ENCODE measurements at regions not wholly inside any gene's neighbourhood (a gene's known extent, or its start where the extent isn't known, plus 50 kb on each side); places are given as distances from the start of the nearest gene placed in this dataset.

DNA sequence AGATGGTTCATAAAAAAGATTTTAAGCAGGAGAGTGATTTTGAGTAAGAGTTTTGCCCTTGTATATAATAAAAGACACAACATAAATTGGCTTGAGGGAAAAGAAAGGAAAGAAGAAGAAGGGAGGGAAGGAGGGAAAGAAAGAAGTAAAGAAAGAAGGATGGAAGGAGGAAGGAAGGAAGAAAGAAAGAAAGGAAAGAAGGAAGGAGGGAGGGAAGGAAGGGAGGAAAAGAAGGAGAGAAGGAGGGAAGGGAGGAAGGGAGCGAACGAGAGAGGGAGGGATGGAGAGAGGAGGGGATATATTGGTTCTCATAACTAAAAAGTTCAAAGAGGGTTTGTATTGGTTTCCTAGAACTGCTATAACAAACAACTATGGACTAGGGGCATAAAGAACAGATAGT lies 62.2 kb upstream of the PAX7 start:
- Mint-ChIP-seq H3K9me3 (ENCODE audit: unreplicated experiment) (no peaks in the 10 kb centered on the region), H3K4me1 (ENCODE audit: low read depth, unreplicated experiment) (peaks cover 12% of the 10 kb centered on the region), H3K4me3 (ENCODE audit: unreplicated experiment) (no peak overlapping the region), H3K36me3 (ENCODE audit: unreplicated experiment) (no peaks in the 10 kb centered on the region), H3K27ac (ENCODE audit: unreplicated experiment) (no peak overlapping the region), H3K27me3 (ENCODE audit: unreplicated experiment) (peaks cover 3% of the 10 kb centered on the region)
- no peak for DNase-seq
- TF ChIP-seq, protein P1, sequence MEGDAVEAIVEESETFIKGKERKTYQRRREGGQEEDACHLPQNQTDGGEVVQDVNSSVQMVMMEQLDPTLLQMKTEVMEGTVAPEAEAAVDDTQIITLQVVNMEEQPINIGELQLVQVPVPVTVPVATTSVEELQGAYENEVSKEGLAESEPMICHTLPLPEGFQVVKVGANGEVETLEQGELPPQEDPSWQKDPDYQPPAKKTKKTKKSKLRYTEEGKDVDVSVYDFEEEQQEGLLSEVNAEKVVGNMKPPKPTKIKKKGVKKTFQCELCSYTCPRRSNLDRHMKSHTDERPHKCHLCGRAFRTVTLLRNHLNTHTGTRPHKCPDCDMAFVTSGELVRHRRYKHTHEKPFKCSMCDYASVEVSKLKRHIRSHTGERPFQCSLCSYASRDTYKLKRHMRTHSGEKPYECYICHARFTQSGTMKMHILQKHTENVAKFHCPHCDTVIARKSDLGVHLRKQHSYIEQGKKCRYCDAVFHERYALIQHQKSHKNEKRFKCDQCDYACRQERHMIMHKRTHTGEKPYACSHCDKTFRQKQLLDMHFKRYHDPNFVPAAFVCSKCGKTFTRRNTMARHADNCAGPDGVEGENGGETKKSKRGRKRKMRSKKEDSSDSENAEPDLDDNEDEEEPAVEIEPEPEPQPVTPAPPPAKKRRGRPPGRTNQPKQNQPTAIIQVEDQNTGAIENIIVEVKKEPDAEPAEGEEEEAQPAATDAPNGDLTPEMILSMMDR (IDR thresholded peaks at IDR 0.05; ENCODE audit: partially characterized antibody, unreplicated experiment) = no peak

DNA sequence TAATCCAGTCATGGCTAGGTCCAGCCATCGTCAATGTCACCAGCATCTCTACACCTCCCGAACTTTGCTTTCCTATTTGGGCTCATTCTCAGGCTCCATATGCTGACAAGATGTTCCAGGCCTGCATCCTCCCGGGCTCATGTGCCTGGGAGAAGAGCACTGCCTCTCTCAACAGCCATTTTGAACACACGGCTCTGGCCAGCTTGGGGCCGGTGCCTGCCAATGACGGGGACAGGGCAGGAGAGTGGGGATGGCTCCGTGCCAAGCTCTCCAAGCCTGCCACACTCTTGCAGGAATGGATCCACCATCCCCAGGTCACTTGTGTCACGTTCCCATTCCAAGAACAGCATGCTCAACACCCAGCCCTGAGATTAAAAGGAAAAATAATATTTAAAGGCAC lies 61.4 kb upstream of the PAX7 start:
- H3K36me3 Mint-ChIP-seq (ENCODE audit: unreplicated experiment) = no peaks in the 10 kb centered on the region
- TF ChIP-seq, protein P1 (IDR thresholded peaks at IDR 0.05; ENCODE audit: partially characterized antibody, unreplicated experiment) = no peak
- H3K27ac Mint-ChIP-seq (ENCODE audit: unreplicated experiment) = no peak overlapping the region
- no peak for DNase-seq
- peaks cover 12% of the 10 kb centered on the region for H3K4me1 Mint-ChIP-seq (ENCODE audit: low read depth, unreplicated experiment)
- no peak overlapping the region for H3K4me3 Mint-ChIP-seq (ENCODE audit: unreplicated experiment)
- H3K9me3 Mint-ChIP-seq (ENCODE audit: unreplicated experiment) = no peaks in the 10 kb centered on the region
- H3K27me3 Mint-ChIP-seq (ENCODE audit: unreplicated experiment) = peaks cover 3% of the 10 kb centered on the region

DNA sequence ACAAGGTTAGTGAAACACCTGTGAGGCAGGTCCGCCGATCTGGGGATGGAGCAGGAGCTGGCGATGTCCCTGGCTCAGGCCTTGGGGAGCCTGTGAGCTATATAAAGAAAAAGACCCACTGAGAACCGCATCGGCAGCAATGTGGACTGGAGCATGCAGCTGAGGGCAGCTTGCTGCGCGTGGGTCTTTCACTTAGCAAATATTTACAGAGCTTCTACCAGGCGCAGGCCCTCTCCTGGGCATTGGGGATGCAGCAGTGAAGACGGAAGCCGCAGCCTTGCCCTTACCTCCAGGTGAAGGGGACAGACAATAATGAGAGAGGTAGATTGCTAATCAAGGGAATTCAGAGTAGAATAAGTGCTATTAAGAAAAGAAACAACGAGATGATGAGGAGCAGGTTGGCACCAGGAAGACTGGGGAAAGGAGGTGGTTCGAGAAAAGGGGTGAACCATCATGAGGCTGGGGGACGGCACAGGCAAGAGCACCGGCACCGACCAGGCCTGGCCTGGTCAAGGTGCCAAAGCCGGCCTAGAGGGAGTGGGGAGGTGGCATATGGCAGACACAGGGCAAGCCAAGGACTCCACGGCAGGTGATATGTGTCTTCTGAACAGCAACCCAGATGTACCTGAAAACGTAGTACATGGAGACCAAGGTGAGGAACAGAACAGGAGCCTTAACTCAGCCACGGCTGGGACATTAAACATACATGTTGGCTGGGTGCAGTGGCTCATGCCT lies 60.7 kb upstream of the PAX7 start:
- H3K27me3 Mint-ChIP-seq (ENCODE audit: unreplicated experiment) = peaks cover 3% of the 10 kb centered on the region
- H3K4me1 Mint-ChIP-seq (ENCODE audit: low read depth, unreplicated experiment) = peaks cover 12% of the 10 kb centered on the region
- DNase-seq = no peak
- H3K27ac Mint-ChIP-seq (ENCODE audit: unreplicated experiment) = no peak overlapping the region
- TF ChIP-seq, protein P1 (IDR thresholded peaks at IDR 0.05; ENCODE audit: partially characterized antibody, unreplicated experiment) = no peak
- no peaks in the 10 kb centered on the region for H3K36me3 Mint-ChIP-seq (ENCODE audit: unreplicated experiment)
- H3K9me3 Mint-ChIP-seq (ENCODE audit: unreplicated experiment) = no peaks in the 10 kb centered on the region
- no peak overlapping the region for H3K4me3 Mint-ChIP-seq (ENCODE audit: unreplicated experiment)

DNA sequence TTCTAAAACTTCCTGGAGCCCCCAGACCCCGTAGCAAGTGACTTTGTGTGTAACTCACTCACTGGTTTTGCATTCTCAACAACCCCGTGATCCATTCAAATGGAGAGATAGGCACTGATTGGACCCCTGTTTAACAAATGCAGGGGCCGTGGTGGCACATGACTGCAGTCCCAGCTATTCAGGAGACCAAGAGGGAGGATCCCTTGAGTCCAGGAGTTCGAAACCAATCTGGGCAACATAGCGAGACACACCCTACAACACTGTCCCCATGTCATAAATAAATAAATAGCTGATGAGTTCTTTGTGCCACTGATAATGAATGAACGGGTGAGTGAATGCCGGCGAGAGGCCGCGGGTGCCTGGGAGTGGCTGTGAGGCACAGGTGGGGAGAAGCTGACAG lies 59.4 kb upstream of the PAX7 start:
- Mint-ChIP-seq H3K4me3 (ENCODE audit: unreplicated experiment) (no peak overlapping the region), H3K4me1 (ENCODE audit: low read depth, unreplicated experiment) (peaks cover 11% of the 10 kb centered on the region), H3K9me3 (ENCODE audit: unreplicated experiment) (no peaks in the 10 kb centered on the region), H3K36me3 (ENCODE audit: unreplicated experiment) (no peaks in the 10 kb centered on the region), H3K27ac (ENCODE audit: unreplicated experiment) (no peak overlapping the region), H3K27me3 (ENCODE audit: unreplicated experiment) (peaks cover 3% of the 10 kb centered on the region)
- no peak for DNase-seq
- TF ChIP-seq, protein P1 (IDR thresholded peaks at IDR 0.05; ENCODE audit: partially characterized antibody, unreplicated experiment) = no peak

DNA sequence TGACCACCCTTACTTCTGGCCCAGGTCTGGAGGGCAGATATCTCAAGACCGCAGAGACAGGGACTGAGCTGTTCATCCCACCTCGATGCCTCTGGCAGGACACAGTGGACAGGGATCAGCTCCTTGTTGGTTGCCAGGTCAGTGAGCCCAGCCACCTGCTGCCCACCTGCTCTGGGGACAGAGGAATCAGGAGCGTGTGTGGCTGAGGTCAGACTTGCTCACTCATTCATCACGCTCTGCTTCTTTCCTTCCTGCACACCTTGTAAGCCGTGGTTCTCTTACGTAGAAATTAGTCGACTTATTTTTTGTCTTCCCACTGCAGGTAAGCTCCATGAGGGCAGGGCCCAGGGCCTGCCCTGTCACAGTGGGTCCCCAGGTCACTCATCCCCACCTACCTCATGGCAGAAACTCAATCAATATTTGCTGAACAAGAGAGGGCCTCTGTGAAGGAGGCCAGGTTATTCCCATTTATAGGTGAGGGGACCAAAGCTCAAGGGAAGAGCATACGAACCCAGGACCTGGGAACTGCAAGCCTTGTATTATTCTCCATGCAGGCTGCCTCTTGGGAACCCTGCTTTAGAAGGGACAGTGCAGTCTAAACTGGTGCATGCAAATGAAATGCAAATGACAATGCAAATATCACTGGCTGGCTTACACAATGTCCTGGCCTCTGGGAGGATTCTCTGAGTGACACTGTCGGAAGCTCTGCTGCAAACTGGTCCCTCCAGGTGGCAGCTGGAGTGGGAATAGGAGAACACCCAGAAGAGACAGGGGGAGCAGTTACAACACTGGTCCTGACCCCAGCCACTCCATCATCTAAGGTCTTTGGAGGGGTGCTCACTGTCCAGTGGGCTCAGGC lies 58.4 kb upstream of the PAX7 start:
- peaks cover 10% of the 10 kb centered on the region for H3K4me1 Mint-ChIP-seq (ENCODE audit: low read depth, unreplicated experiment)
- H3K4me3 Mint-ChIP-seq (ENCODE audit: unreplicated experiment) = no peak overlapping the region
- DNase-seq = no peak
- no peaks in the 10 kb centered on the region for H3K36me3 Mint-ChIP-seq (ENCODE audit: unreplicated experiment)
- TF ChIP-seq, protein P1 (IDR thresholded peaks at IDR 0.05; ENCODE audit: partially characterized antibody, unreplicated experiment) = no peak
- H3K27me3 Mint-ChIP-seq (ENCODE audit: unreplicated experiment) = peaks cover 5% of the 10 kb centered on the region
- no peaks in the 10 kb centered on the region for H3K9me3 Mint-ChIP-seq (ENCODE audit: unreplicated experiment)
- H3K27ac Mint-ChIP-seq (ENCODE audit: unreplicated experiment) = peak overlapping the region; percentile 73
